Astrocyte (in vitro differentiated cells and primary cell): ENCODE measurements at regions not wholly inside any gene's neighbourhood (a gene's known extent, or its start where the extent isn't known, plus 50 kb on each side); places are given as distances from the start of the nearest gene placed in this dataset.

Experiments
- DNase-seq: peaks from one replicate; pipeline ENCODE4 v3.0.0-alpha.2; 2010; ENCODE audit warnings: low read depth
- FAIRE-seq: peaks from 2 replicates; lab custom pipeline; 2011; peaks lifted over from hg19 to GRCh38; lab: Jason Lieb, UNC
- H2AFZ ChIP-seq: 2 replicates; pipeline ENCODE4 v1.6.0; 2012; ENCODE audit warnings: low read depth, low read length, inconsistent platforms
- H3K27ac ChIP-seq: 2 replicates; pipeline ENCODE4 v1.5.1; 2011; ENCODE audit warnings: low read depth, low read length, inconsistent platforms
- H3K27me3 ChIP-seq: 2 replicates; pipeline ENCODE4 v1.6.0; 2011; ENCODE audit warnings: low read length, inconsistent platforms; ENCODE audit not compliant: insufficient read depth
- H3K36me3 ChIP-seq: 2 replicates; pipeline ENCODE4 v1.5.1; 2011; ENCODE audit warnings: low read length, inconsistent platforms; ENCODE audit not compliant: insufficient read depth
- H3K4me1 ChIP-seq: 2 replicates; pipeline ENCODE4 v1.5.1; 2011; ENCODE audit warnings: low read length, inconsistent platforms; ENCODE audit not compliant: insufficient read depth
- H3K4me2 ChIP-seq: 2 replicates; pipeline ENCODE4 v1.6.0; 2012; ENCODE audit warnings: low read length, inconsistent platforms
- H3K4me3 ChIP-seq: 2 replicates; pipeline ENCODE4 v1.5.1; 2011; ENCODE audit warnings: low read depth, mild to moderate bottlenecking, low read length, inconsistent platforms; ENCODE audit not compliant: insufficient read depth
- H3K79me2 ChIP-seq: 2 replicates; pipeline ENCODE4 v1.6.0; 2012; ENCODE audit warnings: mild to moderate bottlenecking, low read length, inconsistent platforms; ENCODE audit not compliant: insufficient read depth
- H3K9ac ChIP-seq: 2 replicates; pipeline ENCODE4 v1.6.0; 2012; ENCODE audit warnings: mild to moderate bottlenecking, low read length, inconsistent platforms
- H3K9me3 ChIP-seq: 2 replicates; pipeline ENCODE4 v1.5.1; 2012; ENCODE audit warnings: low read depth, mild to moderate bottlenecking, low read length, inconsistent platforms; ENCODE audit not compliant: insufficient read depth
- H4K20me1 ChIP-seq: 2 replicates; pipeline ENCODE4 v1.6.0; 2012; ENCODE audit warnings: low read length, inconsistent platforms; ENCODE audit not compliant: insufficient read depth
- H3K27ac Mint-ChIP-seq: one replicate; pipeline ENCODE4 v1.8.0; 2021; ENCODE audit warnings: mild to moderate bottlenecking, mixed read lengths; ENCODE audit not compliant: unreplicated experiment
- H3K27me3 Mint-ChIP-seq: one replicate; pipeline ENCODE4 v1.8.0; 2021; ENCODE audit warnings: low read depth, mixed read lengths; ENCODE audit not compliant: unreplicated experiment
- H3K36me3 Mint-ChIP-seq: one replicate; pipeline ENCODE4 v1.8.0; 2021; ENCODE audit warnings: low read depth, mixed read lengths; ENCODE audit not compliant: unreplicated experiment
- H3K4me1 Mint-ChIP-seq: one replicate; pipeline ENCODE4 v1.8.0; 2021; ENCODE audit warnings: low read depth, mixed read lengths; ENCODE audit not compliant: unreplicated experiment
- H3K4me3 Mint-ChIP-seq: one replicate; pipeline ENCODE4 v1.8.0; 2021; ENCODE audit warnings: mild to moderate bottlenecking, moderate library complexity, mixed read lengths; ENCODE audit not compliant: unreplicated experiment
- H3K9me3 Mint-ChIP-seq: one replicate; pipeline ENCODE4 v1.8.0; 2021; ENCODE audit warnings: mild to moderate bottlenecking, mixed read lengths; ENCODE audit not compliant: unreplicated experiment
- EZH2 ChIP-seq: IDR thresholded peaks from 2 replicates; pipeline ENCODE4 v1.6.1; 2012; ENCODE audit warnings: mild to moderate bottlenecking, low read length, inconsistent platforms; ENCODE audit not compliant: insufficient read depth
- TF ChIP-seq, protein P1 (sequence below): IDR thresholded peaks from 2 replicates; pipeline ENCODE4 v1.5.1; 2011; ENCODE audit warnings: low read depth, mild to moderate bottlenecking, inconsistent platforms, low read length, moderate library complexity; ENCODE audit not compliant: insufficient read depth

GRCh38 chr4:117965622-117966021 is 68.7 kb upstream of the NDST3 start:
- Histone ChIP-seq H3K9me3 (no peaks in the 10 kb centered on the region), H3K4me1 (no peaks in the 10 kb centered on the region), H3K9ac (no peak overlapping the region), H4K20me1 (no peaks in the 10 kb centered on the region), H3K4me2 (no peak overlapping the region), H3K27ac (no peak overlapping the region), H3K36me3 (no peaks in the 10 kb centered on the region), H2AFZ (no peak overlapping the region), H3K79me2 (no peaks in the 10 kb centered on the region), H3K4me3 (no peak overlapping the region), H3K27me3 (no peaks in the 10 kb centered on the region)
- Mint-ChIP-seq H3K27ac (no peak overlapping the region), H3K4me3 (no peak overlapping the region), H3K27me3 (no peaks in the 10 kb centered on the region), H3K9me3 (no peaks in the 10 kb centered on the region), H3K36me3 (no peaks in the 10 kb centered on the region), H3K4me1 (peaks cover 5% of the 10 kb centered on the region)
- TF ChIP-seq, protein P1, sequence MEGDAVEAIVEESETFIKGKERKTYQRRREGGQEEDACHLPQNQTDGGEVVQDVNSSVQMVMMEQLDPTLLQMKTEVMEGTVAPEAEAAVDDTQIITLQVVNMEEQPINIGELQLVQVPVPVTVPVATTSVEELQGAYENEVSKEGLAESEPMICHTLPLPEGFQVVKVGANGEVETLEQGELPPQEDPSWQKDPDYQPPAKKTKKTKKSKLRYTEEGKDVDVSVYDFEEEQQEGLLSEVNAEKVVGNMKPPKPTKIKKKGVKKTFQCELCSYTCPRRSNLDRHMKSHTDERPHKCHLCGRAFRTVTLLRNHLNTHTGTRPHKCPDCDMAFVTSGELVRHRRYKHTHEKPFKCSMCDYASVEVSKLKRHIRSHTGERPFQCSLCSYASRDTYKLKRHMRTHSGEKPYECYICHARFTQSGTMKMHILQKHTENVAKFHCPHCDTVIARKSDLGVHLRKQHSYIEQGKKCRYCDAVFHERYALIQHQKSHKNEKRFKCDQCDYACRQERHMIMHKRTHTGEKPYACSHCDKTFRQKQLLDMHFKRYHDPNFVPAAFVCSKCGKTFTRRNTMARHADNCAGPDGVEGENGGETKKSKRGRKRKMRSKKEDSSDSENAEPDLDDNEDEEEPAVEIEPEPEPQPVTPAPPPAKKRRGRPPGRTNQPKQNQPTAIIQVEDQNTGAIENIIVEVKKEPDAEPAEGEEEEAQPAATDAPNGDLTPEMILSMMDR = no peak
- TF ChIP-seq EZH2 = no peak
- DNase-seq (no peak), FAIRE-seq (no peak)

- H3K9me3 ChIP-seq = no peaks in the 10 kb centered on the region
- H3K4me3 Mint-ChIP-seq = no peak overlapping the region
- no peaks in the 10 kb centered on the region for H3K36me3 Mint-ChIP-seq
- H3K9ac ChIP-seq = no peak overlapping the region
- H3K4me3 ChIP-seq = no peak overlapping the region
- no peaks in the 10 kb centered on the region for H3K27me3 Mint-ChIP-seq
- no peaks in the 10 kb centered on the region for H3K27me3 ChIP-seq
- H4K20me1 ChIP-seq = no peaks in the 10 kb centered on the region
- no peaks in the 10 kb centered on the region for H3K79me2 ChIP-seq
- TF ChIP-seq, protein P1 = no peak
- TF ChIP-seq EZH2 = no peak
- no peak overlapping the region for H3K27ac Mint-ChIP-seq
- H2AFZ ChIP-seq = no peak overlapping the region
- no peaks in the 10 kb centered on the region for H3K4me1 ChIP-seq
- peaks cover 14% of the 10 kb centered on the region for H3K4me1 Mint-ChIP-seq
- no peaks in the 10 kb centered on the region for H3K9me3 Mint-ChIP-seq
- FAIRE-seq (no peak), DNase-seq (no peak)
- H3K27ac ChIP-seq = no peak overlapping the region
- no peak overlapping the region for H3K4me2 ChIP-seq
- no peaks in the 10 kb centered on the region for H3K36me3 ChIP-seq
Measured at GRCh38 chr4:117968606-117969005, 65.7 kb upstream of the NDST3 start.

- Mint-ChIP-seq H3K4me3 (no peak overlapping the region), H3K27me3 (no peaks in the 10 kb centered on the region), H3K9me3 (no peaks in the 10 kb centered on the region), H3K4me1 (peaks cover 14% of the 10 kb centered on the region), H3K27ac (no peak overlapping the region), H3K36me3 (no peaks in the 10 kb centered on the region)
- DNase-seq (peak; percentile 28), FAIRE-seq (no peak)
- Histone ChIP-seq H3K27me3 (no peaks in the 10 kb centered on the region), H3K9ac (no peak overlapping the region), H3K4me3 (no peak overlapping the region), H3K36me3 (no peaks in the 10 kb centered on the region), H3K4me1 (no peaks in the 10 kb centered on the region), H4K20me1 (no peaks in the 10 kb centered on the region), H3K4me2 (no peak overlapping the region), H3K9me3 (no peaks in the 10 kb centered on the region), H2AFZ (no peak overlapping the region), H3K79me2 (no peaks in the 10 kb centered on the region), H3K27ac (no peak overlapping the region)
- no peak for TF ChIP-seq EZH2
- TF ChIP-seq, protein P1 = no peak
Measured at GRCh38 chr4:117971403-117971802, 62.9 kb upstream of the NDST3 start.
